IMR-90 (cell line): ENCODE measurements at regions not wholly inside any gene's neighbourhood (a gene's known extent, or its start where the extent isn't known, plus 50 kb on each side); places are given as distances from the start of the nearest gene placed in this dataset.

Experiments used
- ATAC-seq: fragments of 200-7000 bp; cut with Tn5 transposase; 2 replicates; pipeline ENCODE4 v1.9.1; 2020; ENCODE audit warnings: low read depth, mild to moderate bottlenecking, moderate library complexity
- BruUV-seq: library from RNA; stranded (reverse); fragments of 400-500 nt; replicated peaks from 2 replicates; lab custom pipeline; 2021; lab: Mats Ljungman, UMichigan
- CTCF ChIA-PET: fragments of 300-600 bp; formaldehyde crosslinking; extraction: SDS; loops from one replicate; lab custom pipeline; 2021; ENCODE audit warnings: antibody characterized with exemption; lab: Yijun Ruan, JAX
- POLR2A ChIA-PET: fragments of 300-600 bp; sonication (Branson Sonifier 250); formaldehyde crosslinking; loops from one replicate; lab custom pipeline; 2022; ENCODE audit warnings: antibody characterized with exemption; ENCODE audit not compliant: unreplicated experiment; lab: Charles Lee
- DNase-seq: peaks from one replicate; pipeline ENCODE4 v3.0.0; 2013
- H2AFZ ChIP-seq: replicated peaks from 2 replicates; pipeline ENCODE3; 2013; ENCODE audit warnings: low read length, mild to moderate bottlenecking; ENCODE audit not compliant: poor library complexity
- H2AK5ac ChIP-seq: 2 replicates; pipeline ENCODE4 v1.6.1; 2013; ENCODE audit warnings: low read depth, low read length, inconsistent platforms
- H2AK9ac ChIP-seq: replicated peaks from 2 replicates; pipeline ENCODE3; 2013; ENCODE audit warnings: mild to moderate bottlenecking, low read depth, low read length, moderate library complexity; ENCODE audit not compliant: poor library complexity
- H2BK120ac ChIP-seq: 2 replicates; pipeline ENCODE4 v1.6.1; 2013; ENCODE audit warnings: low read depth, low read length, inconsistent platforms
- H2BK15ac ChIP-seq: 3 replicates; pipeline ENCODE4 v1.6.1; 2013; ENCODE audit warnings: low read depth, low read length, inconsistent platforms
- H2BK20ac ChIP-seq: 2 replicates; pipeline ENCODE4 v1.6.1; 2013; ENCODE audit warnings: low read depth, mild to moderate bottlenecking, inconsistent platforms, low read length, moderate library complexity
- H2BK5ac ChIP-seq: 2 replicates; pipeline ENCODE4 v1.6.1; 2013; ENCODE audit warnings: mild to moderate bottlenecking, low read depth, low read length, inconsistent platforms; ENCODE audit not compliant: poor library complexity, severe bottlenecking
- H3K14ac ChIP-seq: replicated peaks from 2 replicates; pipeline ENCODE4 v1.6.1; 2013; ENCODE audit warnings: low read depth, low read length, inconsistent platforms
- H3K18ac ChIP-seq: 2 replicates; pipeline ENCODE4 v1.6.1; 2013; ENCODE audit warnings: low read depth, low read length, control low read depth
- H3K23ac ChIP-seq: 2 replicates; pipeline ENCODE4 v1.6.1; 2013; ENCODE audit warnings: low read depth, low read length, inconsistent platforms
- H3K27ac ChIP-seq: 2 replicates; pipeline ENCODE4 v1.5.1; 2013; ENCODE audit warnings: mild to moderate bottlenecking, control low read depth, low read length; ENCODE audit not compliant: insufficient read depth
- H3K27me3 ChIP-seq: 2 replicates; pipeline ENCODE4 v1.6.1; 2013; ENCODE audit warnings: low read length; ENCODE audit not compliant: control insufficient read depth, insufficient read depth
- H3K36me3 ChIP-seq: 2 replicates; pipeline ENCODE4 v1.6.1; 2013; ENCODE audit warnings: low read length, mixed read lengths; ENCODE audit not compliant: control insufficient read depth, insufficient read depth
- H3K4ac ChIP-seq: 2 replicates; pipeline ENCODE4 v1.6.1; 2013; ENCODE audit warnings: low read depth, low read length, inconsistent platforms
- H3K4me1 ChIP-seq: 2 replicates; pipeline ENCODE4 v1.6.1; 2013; ENCODE audit warnings: low read length, mixed read lengths; ENCODE audit not compliant: control insufficient read depth, insufficient read depth
- H3K4me2 ChIP-seq: 2 replicates; pipeline ENCODE4 v1.6.1; 2013; ENCODE audit warnings: low read depth, mild to moderate bottlenecking, control low read depth, low read length, moderate library complexity
- H3K4me3 ChIP-seq: 2 replicates; pipeline ENCODE4 v1.5.1; 2013; ENCODE audit warnings: low read depth, mild to moderate bottlenecking, control low read depth, low read length, moderate library complexity; ENCODE audit not compliant: insufficient read depth
- H3K56ac ChIP-seq: 2 replicates; pipeline ENCODE4 v1.6.1; 2013; ENCODE audit warnings: low read length, inconsistent platforms; ENCODE audit not compliant: insufficient read depth; ENCODE audit errors: extremely low read depth
- H3K79me1 ChIP-seq, 2 experiments: 2 replicates each; pipeline ENCODE4 v1.6.1; 2013; ENCODE audit warnings: low read length in 2 of 2, inconsistent platforms in 1 of 2, low read depth in 1 of 2
- H3K9ac ChIP-seq: 2 replicates; pipeline ENCODE4 v1.6.1; 2013; ENCODE audit warnings: low read depth, low read length, control low read depth
- H3K9me1 ChIP-seq: 2 replicates; pipeline ENCODE4 v1.6.1; 2013; ENCODE audit warnings: low read length, inconsistent platforms; ENCODE audit not compliant: insufficient read depth
- H3K9me3 ChIP-seq: 2 replicates; pipeline ENCODE4 v1.6.1; 2013; ENCODE audit warnings: low read length; ENCODE audit not compliant: control insufficient read depth, insufficient read depth
- H4K20me1 ChIP-seq: 2 replicates; pipeline ENCODE4 v1.6.1; 2013; ENCODE audit warnings: low read length, inconsistent platforms; ENCODE audit not compliant: insufficient read depth
- H4K5ac ChIP-seq: 2 replicates; pipeline ENCODE4 v1.6.1; 2013; ENCODE audit warnings: mild to moderate bottlenecking, low read depth, low read length, control low read depth
- H4K8ac ChIP-seq, 2 experiments: 2 replicates each; pipeline ENCODE4 v1.6.1; 2013; ENCODE audit warnings: low read depth in 2 of 2, low read length in 2 of 2, control low read depth in 1 of 2, inconsistent platforms in 1 of 2
- H4K91ac ChIP-seq: 2 replicates; pipeline ENCODE4 v1.6.1; 2013; ENCODE audit warnings: low read depth, low read length, inconsistent platforms; ENCODE audit not compliant: insufficient read depth
- CEBPB ChIP-seq: IDR thresholded peaks from 2 replicates; pipeline ENCODE4 v1.6.1; 2012; ENCODE audit warnings: low read depth, low read length, improper control_type of control experiment
- WGBS, 2 experiments: methylation state at CpG; one replicate each; pipeline versions ENCODE4 v1.1.5 to v1.1.7; 2013; ENCODE audit warnings: missing lambda C conversion rate in 2 of 2; ENCODE audit not compliant: insufficient read length in 1 of 2; ENCODE audit errors: extremely low coverage in 2 of 2; 5-methylcytosine and 5-hydroxymethylcytosine counted together
- dilution Hi-C: fragments of 300-500 bp; cut with HindIII; formaldehyde crosslinking; loops from one replicate; pipeline ENCODE4 v1.14.3; 2018; ENCODE audit warnings: low sequenced_read_pairs; ENCODE audit not compliant: unreplicated experiment
- in situ Hi-C: fragments of 300-500 bp; cut with MboI; formaldehyde crosslinking; loops from 3 replicates; pipeline ENCODE4 v1.14.3; 2019; ENCODE audit warnings: low sequenced_read_pairs, inconsistent platforms, mixed read lengths
- intact Hi-C: fragments of 100-400 bp; cut with micrococcal nuclease; formaldehyde crosslinking; loops from 2 replicates; pipeline ENCODE4 v1.10.0; 2022

GRCh38 chr14:96629558-96630222 is 127.5 kb downstream of the PAPOLA start:
- Histone ChIP-seq H2BK20ac (no peak overlapping the region), H2BK5ac (no peak overlapping the region), H3K9me3 (no peaks in the 10 kb centered on the region), H3K4me2 (no peak overlapping the region), H3K23ac (no peak overlapping the region), H3K56ac (no peak overlapping the region), H4K5ac (no peak overlapping the region), H3K27me3 (no peaks in the 10 kb centered on the region), H2BK120ac (no peak overlapping the region), H3K4me1 (no peaks in the 10 kb centered on the region), H3K9ac (no peak overlapping the region), H3K4me3 (no peak overlapping the region), H3K36me3 (no peaks in the 10 kb centered on the region), H3K18ac (no peak overlapping the region), H3K14ac (no peak overlapping the region), H2AK5ac (no peak overlapping the region), H3K4ac (no peak overlapping the region), H3K27ac (no peak overlapping the region), H3K79me1 (no peaks in the 10 kb centered on the region), H4K20me1 (no peaks in the 10 kb centered on the region), H4K8ac (no peak overlapping the region), H3K9me1 (no peaks in the 10 kb centered on the region), H2AFZ (no peak overlapping the region), H2AK9ac (no peak overlapping the region), H4K91ac (no peak overlapping the region), H2BK15ac (no peak overlapping the region)
- CTCF ChIA-PET, result no interaction called here
- in situ Hi-C loops, result no loop called here
- POLR2A ChIA-PET, result no interaction called here
- dilution Hi-C loops, result no loop called here
- BruUV-seq, result no TSS peak
- WGBS, 2 experiments, result no CpG with 5 or more reads among the region's 4 CpGs
- no peak for TF ChIP-seq CEBPB
- intact Hi-C loops, result no loop called here
- DNase-seq (no peak), ATAC-seq (no peak)
